SU-DHL-6 (cell line): ENCODE measurements at regions not wholly inside any gene's neighbourhood (a gene's known extent, or its start where the extent isn't known, plus 50 kb on each side); places are given as distances from the start of the nearest gene placed in this dataset.

Experiments
- CTCF ChIP-seq: fragments of 200-600 bp; sonication (generic); IDR thresholded peaks from one replicate; pipeline ENCODE4 v1.5.1; 2017; ENCODE audit warnings: antibody characterized with exemption, mild to moderate bottlenecking, low read length, moderate library complexity; ENCODE audit not compliant: insufficient read depth, poor library complexity, severe bottlenecking
- EZH2phosphoT487 ChIP-seq: fragments of 200-600 bp; sonication (generic), shearing (Covaris generic); conservative IDR thresholded peaks from 2 replicates; pipeline ENCODE4 v1.6.1; 2018; ENCODE audit warnings: mild to moderate bottlenecking, antibody characterized with exemption, low read length, moderate library complexity, mixed read lengths

- no peak for TF ChIP-seq CTCF
- TF ChIP-seq EZH2phosphoT487, result no peak
Measured at GRCh38 chr2:12156349-12156748, 409.9 kb downstream of the LPIN1 start.
